B cell (primary cell): ENCODE measurements at regions not wholly inside any gene's neighbourhood (a gene's known extent, or its start where the extent isn't known, plus 50 kb on each side); places are given as distances from the start of the nearest gene placed in this dataset.

Experiments
- CTCF ChIP-seq: fragments of 200-600 bp; IDR thresholded peaks from one replicate; pipeline ENCODE4 v1.8.0; 2022; ENCODE audit warnings: antibody characterized with exemption, mild to moderate bottlenecking
- EZH2 ChIP-seq: IDR thresholded peaks from 2 replicates; pipeline ENCODE4 v1.6.1; 2012; ENCODE audit warnings: borderline replicate concordance, low read depth, mild to moderate bottlenecking, moderate library complexity, low read length; ENCODE audit not compliant: insufficient read depth, poor library complexity, severe bottlenecking

- TF ChIP-seq CTCF (no peak), EZH2 (no peak)
Measured at GRCh38 chr2:205878999-205879762, 196.9 kb downstream of the NRP2 start.
